IMR-90 (cell line): ENCODE measurements at regions not wholly inside any gene's neighbourhood (a gene's known extent, or its start where the extent isn't known, plus 50 kb on each side); places are given as distances from the start of the nearest gene placed in this dataset.
A peak's percentile ranks its signal among the peaks of the same experiment; 100 is the strongest.

Source experiments
- ATAC-seq: fragments of 200-7000 bp; cut with Tn5 transposase; 2 replicates; pipeline ENCODE4 v1.9.1; 2020; ENCODE audit warnings: low read depth, mild to moderate bottlenecking, moderate library complexity
- BruUV-seq: library from RNA; stranded (reverse); fragments of 400-500 nt; replicated peaks from 2 replicates; lab custom pipeline; 2021; lab: Mats Ljungman, UMichigan
- CTCF ChIA-PET: fragments of 300-600 bp; formaldehyde crosslinking; extraction: SDS; loops from one replicate; lab custom pipeline; 2021; ENCODE audit warnings: antibody characterized with exemption; lab: Yijun Ruan, JAX
- POLR2A ChIA-PET: fragments of 300-600 bp; sonication (Branson Sonifier 250); formaldehyde crosslinking; loops from one replicate; lab custom pipeline; 2022; ENCODE audit warnings: antibody characterized with exemption; ENCODE audit not compliant: unreplicated experiment; lab: Charles Lee
- DNase-seq: peaks from one replicate; pipeline ENCODE4 v3.0.0; 2013
- H2AFZ ChIP-seq: replicated peaks from 2 replicates; pipeline ENCODE3; 2013; ENCODE audit warnings: low read length, mild to moderate bottlenecking; ENCODE audit not compliant: poor library complexity
- H2AK5ac ChIP-seq: 2 replicates; pipeline ENCODE4 v1.6.1; 2013; ENCODE audit warnings: low read depth, low read length, inconsistent platforms
- H2AK9ac ChIP-seq: replicated peaks from 2 replicates; pipeline ENCODE3; 2013; ENCODE audit warnings: mild to moderate bottlenecking, low read depth, low read length, moderate library complexity; ENCODE audit not compliant: poor library complexity
- H2BK120ac ChIP-seq: 2 replicates; pipeline ENCODE4 v1.6.1; 2013; ENCODE audit warnings: low read depth, low read length, inconsistent platforms
- H2BK15ac ChIP-seq: 3 replicates; pipeline ENCODE4 v1.6.1; 2013; ENCODE audit warnings: low read depth, low read length, inconsistent platforms
- H2BK20ac ChIP-seq: 2 replicates; pipeline ENCODE4 v1.6.1; 2013; ENCODE audit warnings: low read depth, mild to moderate bottlenecking, inconsistent platforms, low read length, moderate library complexity
- H2BK5ac ChIP-seq: 2 replicates; pipeline ENCODE4 v1.6.1; 2013; ENCODE audit warnings: mild to moderate bottlenecking, low read depth, low read length, inconsistent platforms; ENCODE audit not compliant: poor library complexity, severe bottlenecking
- H3K14ac ChIP-seq: replicated peaks from 2 replicates; pipeline ENCODE4 v1.6.1; 2013; ENCODE audit warnings: low read depth, low read length, inconsistent platforms
- H3K18ac ChIP-seq: 2 replicates; pipeline ENCODE4 v1.6.1; 2013; ENCODE audit warnings: low read depth, low read length, control low read depth
- H3K23ac ChIP-seq: 2 replicates; pipeline ENCODE4 v1.6.1; 2013; ENCODE audit warnings: low read depth, low read length, inconsistent platforms
- H3K27ac ChIP-seq: 2 replicates; pipeline ENCODE4 v1.5.1; 2013; ENCODE audit warnings: mild to moderate bottlenecking, control low read depth, low read length; ENCODE audit not compliant: insufficient read depth
- H3K27me3 ChIP-seq: 2 replicates; pipeline ENCODE4 v1.6.1; 2013; ENCODE audit warnings: low read length; ENCODE audit not compliant: control insufficient read depth, insufficient read depth
- H3K36me3 ChIP-seq: 2 replicates; pipeline ENCODE4 v1.6.1; 2013; ENCODE audit warnings: low read length, mixed read lengths; ENCODE audit not compliant: control insufficient read depth, insufficient read depth
- H3K4ac ChIP-seq: 2 replicates; pipeline ENCODE4 v1.6.1; 2013; ENCODE audit warnings: low read depth, low read length, inconsistent platforms
- H3K4me1 ChIP-seq: 2 replicates; pipeline ENCODE4 v1.6.1; 2013; ENCODE audit warnings: low read length, mixed read lengths; ENCODE audit not compliant: control insufficient read depth, insufficient read depth
- H3K4me2 ChIP-seq: 2 replicates; pipeline ENCODE4 v1.6.1; 2013; ENCODE audit warnings: low read depth, mild to moderate bottlenecking, control low read depth, low read length, moderate library complexity
- H3K4me3 ChIP-seq: 2 replicates; pipeline ENCODE4 v1.5.1; 2013; ENCODE audit warnings: low read depth, mild to moderate bottlenecking, control low read depth, low read length, moderate library complexity; ENCODE audit not compliant: insufficient read depth
- H3K56ac ChIP-seq: 2 replicates; pipeline ENCODE4 v1.6.1; 2013; ENCODE audit warnings: low read length, inconsistent platforms; ENCODE audit not compliant: insufficient read depth; ENCODE audit errors: extremely low read depth
- H3K79me1 ChIP-seq, 2 experiments: 2 replicates each; pipeline ENCODE4 v1.6.1; 2013; ENCODE audit warnings: low read length in 2 of 2, inconsistent platforms in 1 of 2, low read depth in 1 of 2
- H3K9ac ChIP-seq: 2 replicates; pipeline ENCODE4 v1.6.1; 2013; ENCODE audit warnings: low read depth, low read length, control low read depth
- H3K9me1 ChIP-seq: 2 replicates; pipeline ENCODE4 v1.6.1; 2013; ENCODE audit warnings: low read length, inconsistent platforms; ENCODE audit not compliant: insufficient read depth
- H3K9me3 ChIP-seq: 2 replicates; pipeline ENCODE4 v1.6.1; 2013; ENCODE audit warnings: low read length; ENCODE audit not compliant: control insufficient read depth, insufficient read depth
- H4K20me1 ChIP-seq: 2 replicates; pipeline ENCODE4 v1.6.1; 2013; ENCODE audit warnings: low read length, inconsistent platforms; ENCODE audit not compliant: insufficient read depth
- H4K5ac ChIP-seq: 2 replicates; pipeline ENCODE4 v1.6.1; 2013; ENCODE audit warnings: mild to moderate bottlenecking, low read depth, low read length, control low read depth
- H4K8ac ChIP-seq, 2 experiments: 2 replicates each; pipeline ENCODE4 v1.6.1; 2013; ENCODE audit warnings: low read depth in 2 of 2, low read length in 2 of 2, control low read depth in 1 of 2, inconsistent platforms in 1 of 2
- H4K91ac ChIP-seq: 2 replicates; pipeline ENCODE4 v1.6.1; 2013; ENCODE audit warnings: low read depth, low read length, inconsistent platforms; ENCODE audit not compliant: insufficient read depth
- BHLHE40 ChIP-seq: fragments of 150-350 bp; IDR thresholded peaks from 2 replicates; pipeline ENCODE4 v1.6.1; 2016; ENCODE audit warnings: mild to moderate bottlenecking, low read depth, low read length
- CEBPB ChIP-seq: IDR thresholded peaks from 2 replicates; pipeline ENCODE4 v1.6.1; 2012; ENCODE audit warnings: low read depth, low read length, improper control_type of control experiment
- CHD1 ChIP-seq: IDR thresholded peaks from 2 replicates; pipeline ENCODE4 v1.6.1; 2012; ENCODE audit warnings: low read depth, low read length, improper control_type of control experiment
- CTCF ChIP-seq: conservative IDR thresholded peaks from 2 replicates; pipeline ENCODE4 v1.5.1; 2012; ENCODE audit warnings: mild to moderate bottlenecking, low read depth, low read length, improper control_type of control experiment
- ELK1 ChIP-seq: fragments of 150-350 bp; IDR thresholded peaks from 2 replicates; pipeline ENCODE4 v1.6.1; 2016; ENCODE audit warnings: low read depth, mild to moderate bottlenecking, low read length, moderate library complexity, borderline replicate concordance
- FOS ChIP-seq: fragments of 150-350 bp; IDR thresholded peaks from 2 replicates; pipeline ENCODE4 v1.6.1; 2016; ENCODE audit warnings: low read depth, low read length
- MAFK ChIP-seq: IDR thresholded peaks from 2 replicates; pipeline ENCODE4 v1.6.1; 2012; ENCODE audit warnings: low read depth, low read length, improper control_type of control experiment
- MAZ ChIP-seq: IDR thresholded peaks from 2 replicates; pipeline ENCODE4 v1.6.1; 2012; ENCODE audit warnings: low read depth, mild to moderate bottlenecking, low read length, improper control_type of control experiment, moderate library complexity, borderline replicate concordance
- MXI1 ChIP-seq: IDR thresholded peaks from 2 replicates; pipeline ENCODE4 v1.6.1; 2012; ENCODE audit warnings: low read depth, mild to moderate bottlenecking, low read length, moderate library complexity, borderline replicate concordance
- NFE2L2 ChIP-seq: fragments of 150-350 bp; IDR thresholded peaks from 2 replicates; pipeline ENCODE4 v1.6.1; 2016; ENCODE audit warnings: low read depth, mild to moderate bottlenecking, low read length
- RAD21 ChIP-seq: IDR thresholded peaks from 2 replicates; pipeline ENCODE4 v1.6.1; 2012; ENCODE audit warnings: low read length, improper control_type of control experiment
- RCOR1 ChIP-seq: IDR thresholded peaks from 2 replicates; pipeline ENCODE4 v1.6.1; 2012; ENCODE audit warnings: mild to moderate bottlenecking, low read length, improper control_type of control experiment; ENCODE audit not compliant: insufficient replicate concordance
- RFX5 ChIP-seq: IDR thresholded peaks from 2 replicates; pipeline ENCODE4 v1.8.0; 2012; ENCODE audit warnings: low read depth, mild to moderate bottlenecking, low read length, moderate library complexity
- SMC3 ChIP-seq: fragments of 150-350 bp; IDR thresholded peaks from 2 replicates; pipeline ENCODE4 v1.6.1; 2016; ENCODE audit warnings: low read depth, mild to moderate bottlenecking, antibody characterized with exemption, low read length, moderate library complexity
- USF2 ChIP-seq: fragments of 150-350 bp; IDR thresholded peaks from 2 replicates; pipeline ENCODE4 v1.6.1; 2017; ENCODE audit warnings: mild to moderate bottlenecking, antibody characterized with exemption, low read length, low read depth
- WGBS, 2 experiments: methylation state at CpG; one replicate each; pipeline versions ENCODE4 v1.1.5 to v1.1.7; 2013; ENCODE audit warnings: missing lambda C conversion rate in 2 of 2; ENCODE audit not compliant: insufficient read length in 1 of 2; ENCODE audit errors: extremely low coverage in 2 of 2; 5-methylcytosine and 5-hydroxymethylcytosine counted together
- dilution Hi-C: fragments of 300-500 bp; cut with HindIII; formaldehyde crosslinking; loops from one replicate; pipeline ENCODE4 v1.14.3; 2018; ENCODE audit warnings: low sequenced_read_pairs; ENCODE audit not compliant: unreplicated experiment
- in situ Hi-C: fragments of 300-500 bp; cut with MboI; formaldehyde crosslinking; loops from 3 replicates; pipeline ENCODE4 v1.14.3; 2019; ENCODE audit warnings: low sequenced_read_pairs, inconsistent platforms, mixed read lengths
- intact Hi-C: fragments of 100-400 bp; cut with micrococcal nuclease; formaldehyde crosslinking; loops from 2 replicates; pipeline ENCODE4 v1.10.0; 2022

- Histone ChIP-seq H3K56ac (0 out of 2 replicates have a peak overlapping the region, but pooled peaks have one; percentile 38), H3K9me1 (peaks cover 5% of the 10 kb centered on the region; the same call in 1 of the 2 replicates), H3K14ac (peak overlapping the region; percentile 84), H4K20me1 (no peaks in the 10 kb centered on the region), H3K18ac (peak overlapping the region; percentile 32; the same call in 1 of the 2 replicates), H2BK120ac (peak overlapping the region; percentile 94), H3K9ac (no peak overlapping the region), H4K5ac (peak overlapping the region; percentile 16; the same call in 1 of the 2 replicates), H4K8ac (peak overlapping the region; percentile 8 to 57; a peak in 3 of 4 replicates), H3K9me3 (peaks cover 2% of the 10 kb centered on the region), H3K23ac (peak overlapping the region; percentile 64; the same call in 1 of the 2 replicates), H4K91ac (peak overlapping the region; percentile 69; the same call in 1 of the 2 replicates), H3K4me3 (peak overlapping the region; percentile 23; the same call in 1 of the 2 replicates), H3K27me3 (no peaks in the 10 kb centered on the region), H3K36me3 (no peaks in the 10 kb centered on the region), H3K4me2 (peak overlapping the region; percentile 60), H3K79me1 (no peaks in the 10 kb centered on the region), H3K4me1 (peaks cover 5% of the 10 kb centered on the region), H3K27ac (peak overlapping the region; percentile 21; the same call in 1 of the 2 replicates), H2AK5ac (peak overlapping the region; percentile 87; the same call in 1 of the 2 replicates), H3K4ac (peak overlapping the region; percentile 87; the same call in 1 of the 2 replicates), H2BK5ac (peak overlapping the region; percentile 73), H2AK9ac (no peak overlapping the region), H2BK20ac (peak overlapping the region; percentile 91; the same call in 1 of the 2 replicates), H2AFZ (no peak overlapping the region), H2BK15ac (peak overlapping the region; percentile 80; the same call in 2 of the 3 replicates)
- WGBS, 2 experiments, result no CpG with 5 or more reads among the region's 3 CpGs
- ChIA-PET CTCF (no interaction called here), POLR2A (no interaction called here)
- DNase-seq, result peak; percentile 61
- ATAC-seq, result peak; percentile 57
- in situ Hi-C loops, result no loop called here
- intact Hi-C loops, result loop anchor here (10.0 kb wide), 1 partner anchor 315 kb away; no protein-coding TSS in a partner anchor
- BruUV-seq, result no TSS peak
- dilution Hi-C loops, result no loop called here
- no peak for TF ChIP-seq RCOR1
- no peak for TF ChIP-seq BHLHE40
- no peak for TF ChIP-seq MAZ
- no peak for TF ChIP-seq SMC3
- TF ChIP-seq CHD1, result no peak
- TF ChIP-seq NFE2L2, result no peak
- TF ChIP-seq ELK1, result no peak
- TF ChIP-seq CTCF, result no peak
- TF ChIP-seq RFX5, result no peak
- no peak for TF ChIP-seq MXI1
- TF ChIP-seq FOS, result no peak
- no peak for TF ChIP-seq USF2
- TF ChIP-seq CEBPB, result no peak
- TF ChIP-seq MAFK, result no peak
- TF ChIP-seq RAD21, result no peak
Observed at GRCh38 chr10:29849886-29850285, 209.5 kb downstream of the JCAD start.
